ENCODE measurements at regions not wholly inside any gene's neighbourhood (a gene's known extent, or its start where the extent isn't known, plus 50 kb on each side); places are given as distances from the start of the nearest gene placed in this dataset.
A peak's percentile ranks its signal among the peaks of the same experiment; 100 is the strongest.
"Not testable (repeated sequence)": the region's sequence is repeated elsewhere in the genome, so short reads cannot be mapped to it uniquely, and the experiment has no call there.

DNA sequence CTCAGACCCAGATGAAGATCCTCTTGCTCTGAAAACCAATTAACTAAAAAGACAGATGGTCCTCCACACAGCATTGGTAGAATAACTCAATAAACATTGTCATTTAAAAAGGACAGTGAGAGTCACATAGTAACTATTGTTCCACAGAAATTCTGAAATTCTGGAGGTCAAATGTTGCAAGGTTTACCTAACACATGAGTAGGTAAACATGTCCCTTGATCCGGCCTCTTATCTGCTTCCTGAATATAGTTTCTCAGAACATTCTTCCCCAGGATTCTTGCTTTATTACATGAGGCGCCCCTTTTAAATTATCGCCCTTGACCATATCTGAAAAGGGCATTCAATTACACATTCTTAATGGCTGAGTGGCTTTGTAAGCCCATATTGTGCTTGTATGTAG, 270.7 kb downstream of the SEMA3D start:
- TF ChIP-seq, protein P1, sequence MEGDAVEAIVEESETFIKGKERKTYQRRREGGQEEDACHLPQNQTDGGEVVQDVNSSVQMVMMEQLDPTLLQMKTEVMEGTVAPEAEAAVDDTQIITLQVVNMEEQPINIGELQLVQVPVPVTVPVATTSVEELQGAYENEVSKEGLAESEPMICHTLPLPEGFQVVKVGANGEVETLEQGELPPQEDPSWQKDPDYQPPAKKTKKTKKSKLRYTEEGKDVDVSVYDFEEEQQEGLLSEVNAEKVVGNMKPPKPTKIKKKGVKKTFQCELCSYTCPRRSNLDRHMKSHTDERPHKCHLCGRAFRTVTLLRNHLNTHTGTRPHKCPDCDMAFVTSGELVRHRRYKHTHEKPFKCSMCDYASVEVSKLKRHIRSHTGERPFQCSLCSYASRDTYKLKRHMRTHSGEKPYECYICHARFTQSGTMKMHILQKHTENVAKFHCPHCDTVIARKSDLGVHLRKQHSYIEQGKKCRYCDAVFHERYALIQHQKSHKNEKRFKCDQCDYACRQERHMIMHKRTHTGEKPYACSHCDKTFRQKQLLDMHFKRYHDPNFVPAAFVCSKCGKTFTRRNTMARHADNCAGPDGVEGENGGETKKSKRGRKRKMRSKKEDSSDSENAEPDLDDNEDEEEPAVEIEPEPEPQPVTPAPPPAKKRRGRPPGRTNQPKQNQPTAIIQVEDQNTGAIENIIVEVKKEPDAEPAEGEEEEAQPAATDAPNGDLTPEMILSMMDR (conservative IDR thresholded peaks at IDR 0.05; ENCODE audit: low read length): no peak
- DNase-seq (ENCODE audit: low read depth): no peak
- H3K4me3 ChIP-seq (ENCODE audit: low read length): no peak overlapping the region

DNA sequence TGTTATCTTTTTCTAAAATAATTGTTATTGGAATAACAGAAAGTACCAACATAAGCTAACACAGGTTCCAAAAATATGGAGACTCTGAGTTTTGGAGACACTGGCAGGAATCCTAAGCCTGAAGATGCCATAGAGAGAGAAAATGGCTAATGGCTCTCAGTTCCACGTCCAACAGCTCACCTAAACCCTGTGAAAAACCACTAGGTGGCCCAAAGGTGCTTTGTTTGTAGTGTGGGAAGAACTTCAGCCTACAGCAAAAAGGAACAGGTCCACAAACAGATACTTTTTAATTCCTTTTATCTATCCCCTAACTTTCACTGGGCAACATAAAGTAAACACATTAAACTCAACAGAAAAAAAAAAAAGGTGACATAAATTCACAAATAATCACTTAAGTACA, 272.3 kb downstream of the SEMA3D start:
- TF ChIP-seq, protein P1 (conservative IDR thresholded peaks at IDR 0.05; ENCODE audit: low read length): no peak
- H3K4me3 ChIP-seq (ENCODE audit: low read length): no peak overlapping the region
- no peak for DNase-seq (ENCODE audit: low read depth)

DNA sequence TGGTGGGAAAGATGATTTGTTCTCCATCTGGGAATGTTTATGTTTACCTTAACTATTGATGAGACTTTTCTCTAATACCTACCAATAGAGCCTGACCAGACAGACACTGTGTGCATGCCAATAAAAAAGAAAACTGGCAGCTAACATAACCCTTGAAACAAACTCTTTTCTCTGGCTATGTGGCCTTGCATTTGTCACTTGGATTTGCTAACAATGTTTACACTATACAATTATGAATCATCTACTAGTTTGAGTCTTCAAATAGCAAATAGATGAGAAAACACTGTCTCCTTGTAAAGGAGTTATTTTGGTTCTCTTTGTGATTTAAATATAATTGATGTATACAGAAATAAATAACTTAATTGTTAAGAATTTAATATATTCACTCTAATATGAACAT, 273.1 kb downstream of the SEMA3D start:
- no peak overlapping the region for H3K4me3 ChIP-seq (ENCODE audit: low read length)
- TF ChIP-seq, protein P1 (conservative IDR thresholded peaks at IDR 0.05; ENCODE audit: low read length): no peak
- DNase-seq (ENCODE audit: low read depth): peak; percentile 46

DNA sequence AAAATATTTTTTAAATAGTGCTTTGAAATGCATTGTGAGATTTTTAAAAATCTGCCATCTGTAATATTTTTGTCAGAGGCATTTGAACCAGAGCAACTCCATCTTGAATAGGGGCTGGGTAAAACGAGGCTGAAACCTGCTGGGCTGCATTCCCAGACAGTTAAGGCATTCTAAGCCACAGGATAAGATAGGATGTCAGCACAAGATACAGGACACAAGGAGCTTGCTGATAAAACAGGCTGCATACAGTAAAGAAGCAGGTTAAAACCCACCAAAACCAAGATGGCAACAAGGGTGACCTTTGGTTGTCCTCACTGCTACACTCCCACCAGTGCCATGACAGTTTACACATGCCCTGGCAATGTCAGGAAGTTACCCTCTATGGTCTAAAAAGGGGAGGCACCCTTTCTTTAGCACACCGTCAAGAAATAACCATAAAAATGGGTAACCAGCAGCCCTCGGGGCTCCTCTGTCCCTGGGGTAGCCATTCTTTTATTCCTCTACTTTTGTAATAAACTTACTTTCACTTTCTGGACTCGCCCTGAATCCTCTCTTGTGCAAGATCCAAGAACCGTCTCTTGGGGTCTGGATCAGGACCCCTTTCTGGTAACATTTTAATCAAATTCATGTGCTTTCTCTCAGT, 273.7 kb downstream of the SEMA3D start:
- no peak overlapping the region for H3K4me3 ChIP-seq (ENCODE audit: low read length)
- no peak for DNase-seq (ENCODE audit: low read depth)
- TF ChIP-seq, protein P1 (conservative IDR thresholded peaks at IDR 0.05; ENCODE audit: low read length): no peak

DNA sequence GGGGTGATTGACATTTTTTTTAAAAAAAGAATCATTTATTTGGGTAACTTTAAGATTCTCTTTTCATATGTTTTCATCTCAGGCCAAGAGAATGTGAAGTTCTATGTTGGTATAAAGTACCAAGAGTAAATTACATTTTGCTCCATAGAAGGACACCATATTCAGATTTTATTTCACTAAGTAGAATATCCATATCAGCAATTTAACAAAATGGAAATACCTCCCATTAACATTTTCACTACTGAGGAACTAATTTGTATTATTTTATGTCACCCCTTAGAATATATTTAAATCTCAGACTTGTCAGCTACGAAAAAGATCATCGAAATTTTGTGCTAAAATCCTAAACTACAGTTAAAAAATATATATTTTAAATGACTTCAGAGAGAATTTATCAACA, 274.3 kb downstream of the SEMA3D start:
- TF ChIP-seq, protein P1 (conservative IDR thresholded peaks at IDR 0.05; ENCODE audit: low read length): no peak
- DNase-seq (ENCODE audit: low read depth): no peak
- H3K4me3 ChIP-seq (ENCODE audit: low read length): no peak overlapping the region

GRCh38 chr7:84912018-84912417, 274.8 kb downstream of the SEMA3D start:
- TF ChIP-seq, protein P1 (conservative IDR thresholded peaks at IDR 0.05; ENCODE audit: low read length): no peak
- no peak for DNase-seq (ENCODE audit: low read depth)
- H3K4me3 ChIP-seq (ENCODE audit: low read length): no peak overlapping the region

- DNase-seq (ENCODE audit: low read depth): no peak
- TF ChIP-seq, protein P1 (conservative IDR thresholded peaks at IDR 0.05; ENCODE audit: low read length): no peak
- no peak overlapping the region for H3K4me3 ChIP-seq (ENCODE audit: low read length)
Observed at GRCh38 chr7:84911077-84911476, 275.8 kb downstream of the SEMA3D start.

DNA sequence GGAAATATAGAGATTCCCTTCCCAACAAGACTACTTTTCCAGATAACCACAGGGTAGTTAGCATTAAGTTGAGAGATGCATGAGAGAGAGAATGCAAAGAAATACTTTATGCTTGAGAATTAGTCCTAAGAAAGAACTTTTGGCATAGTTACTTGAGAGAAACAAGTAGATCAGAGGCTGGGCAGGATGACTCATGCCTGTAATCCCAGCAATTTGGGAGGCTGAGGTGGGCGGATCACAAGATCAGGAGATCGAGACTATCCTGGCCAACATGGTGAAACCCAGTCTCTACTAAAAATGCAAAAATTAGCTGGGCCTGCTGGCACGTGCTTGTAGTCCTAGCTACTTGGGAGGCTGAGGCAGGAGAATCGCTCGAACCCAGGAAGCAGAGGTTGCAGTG, 276.5 kb downstream of the SEMA3D start:
- not testable (repeated sequence) for H3K4me3 ChIP-seq (ENCODE audit: low read length); DNase-seq (ENCODE audit: low read depth)

Data from AG10803 (cell line).